ENCODE measurements at regions not wholly inside any gene's neighbourhood (a gene's known extent, or its start where the extent isn't known, plus 50 kb on each side); places are given as distances from the start of the nearest gene placed in this dataset.

DNA sequence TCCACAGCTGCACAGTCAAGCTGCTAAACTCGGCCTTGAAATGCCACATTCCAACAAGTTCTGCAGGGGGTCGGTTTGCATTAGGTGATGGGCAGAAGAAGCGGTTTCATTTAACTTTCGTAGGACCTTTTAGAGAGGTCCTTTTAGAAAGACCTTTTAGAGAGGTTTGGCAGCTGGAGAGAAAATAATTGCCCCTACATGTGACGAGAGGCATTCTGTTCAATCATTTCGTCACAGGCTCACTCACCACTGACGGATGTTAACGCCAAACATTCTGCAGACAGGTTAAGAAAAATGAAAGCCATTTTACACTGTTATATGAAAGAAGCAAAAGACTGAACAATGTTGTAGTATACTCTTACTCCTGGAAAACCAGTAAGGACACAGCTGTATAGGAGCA is 76.5 kb upstream of the ZNF423 start:
- H3K27me3 Mint-ChIP-seq, result peaks cover 30% of the 10 kb centered on the region
- no peak overlapping the region for H3K4me3 Mint-ChIP-seq
- no peaks in the 10 kb centered on the region for H3K4me1 Mint-ChIP-seq (ENCODE audit: low read depth)
- no peak for DNase-seq
- Histone ChIP-seq H3K4me3 (ENCODE audit: low read length) (no peak overlapping the region), H3K9me3 (ENCODE audit: control insufficient read depth in 1 of 2, insufficient read depth in 1 of 2, low read length in 2 of 2) (no peaks in the 10 kb centered on the region), H3K27me3 (ENCODE audit: control insufficient read depth in 1 of 2, insufficient read depth in 2 of 2, low read length in 2 of 2) (peaks cover 6 to 13% of the 10 kb centered on the region in 2 experiments), H3K27ac (ENCODE audit: low read depth in 1 of 2, low read length in 2 of 2) (no peak overlapping the region), H3K36me3 (ENCODE audit: insufficient read depth, low read length) (no peaks in the 10 kb centered on the region), H3K4me1 (ENCODE audit: insufficient read depth, low read length) (no peaks in the 10 kb centered on the region)
- ATAC-seq (ENCODE audit: poor library complexity), result no peak
- no peaks in the 10 kb centered on the region for H3K36me3 Mint-ChIP-seq (ENCODE audit: low read depth)
- H3K27ac Mint-ChIP-seq, result no peak overlapping the region
- H3K9me3 Mint-ChIP-seq, result no peaks in the 10 kb centered on the region
- CTCF ChIA-PET, result no interaction called here
- TF ChIP-seq, protein P1, sequence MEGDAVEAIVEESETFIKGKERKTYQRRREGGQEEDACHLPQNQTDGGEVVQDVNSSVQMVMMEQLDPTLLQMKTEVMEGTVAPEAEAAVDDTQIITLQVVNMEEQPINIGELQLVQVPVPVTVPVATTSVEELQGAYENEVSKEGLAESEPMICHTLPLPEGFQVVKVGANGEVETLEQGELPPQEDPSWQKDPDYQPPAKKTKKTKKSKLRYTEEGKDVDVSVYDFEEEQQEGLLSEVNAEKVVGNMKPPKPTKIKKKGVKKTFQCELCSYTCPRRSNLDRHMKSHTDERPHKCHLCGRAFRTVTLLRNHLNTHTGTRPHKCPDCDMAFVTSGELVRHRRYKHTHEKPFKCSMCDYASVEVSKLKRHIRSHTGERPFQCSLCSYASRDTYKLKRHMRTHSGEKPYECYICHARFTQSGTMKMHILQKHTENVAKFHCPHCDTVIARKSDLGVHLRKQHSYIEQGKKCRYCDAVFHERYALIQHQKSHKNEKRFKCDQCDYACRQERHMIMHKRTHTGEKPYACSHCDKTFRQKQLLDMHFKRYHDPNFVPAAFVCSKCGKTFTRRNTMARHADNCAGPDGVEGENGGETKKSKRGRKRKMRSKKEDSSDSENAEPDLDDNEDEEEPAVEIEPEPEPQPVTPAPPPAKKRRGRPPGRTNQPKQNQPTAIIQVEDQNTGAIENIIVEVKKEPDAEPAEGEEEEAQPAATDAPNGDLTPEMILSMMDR (IDR thresholded peaks at IDR 0.05), result no peak
- POLR2A ChIA-PET, result no interaction called here
- intact Hi-C loops (cut with DNase I, micrococcal nuclease), result no loop called here

- peaks cover 29% of the 10 kb centered on the region for H3K27me3 Mint-ChIP-seq
- Histone ChIP-seq H3K9me3 (ENCODE audit: control insufficient read depth in 1 of 2, insufficient read depth in 1 of 2, low read length in 2 of 2) (no peaks in the 10 kb centered on the region), H3K4me1 (ENCODE audit: insufficient read depth, low read length) (no peaks in the 10 kb centered on the region), H3K4me3 (ENCODE audit: low read length) (no peak overlapping the region), H3K27me3 (ENCODE audit: control insufficient read depth in 1 of 2, insufficient read depth in 2 of 2, low read length in 2 of 2) (peaks cover 6 to 13% of the 10 kb centered on the region in 2 experiments), H3K36me3 (ENCODE audit: insufficient read depth, low read length) (no peaks in the 10 kb centered on the region), H3K27ac (ENCODE audit: low read depth in 1 of 2, low read length in 2 of 2) (no peak overlapping the region)
- no peak overlapping the region for H3K4me3 Mint-ChIP-seq
- ATAC-seq (ENCODE audit: poor library complexity) (no peak), DNase-seq (no peak)
- no peak overlapping the region for H3K27ac Mint-ChIP-seq
- no peaks in the 10 kb centered on the region for H3K9me3 Mint-ChIP-seq
- no peaks in the 10 kb centered on the region for H3K4me1 Mint-ChIP-seq (ENCODE audit: low read depth)
- TF ChIP-seq, protein P1 (IDR thresholded peaks at IDR 0.05), result no peak
- intact Hi-C loops (cut with DNase I, micrococcal nuclease), result no loop called here
- ChIA-PET CTCF (no interaction called here), POLR2A (no interaction called here)
- no peaks in the 10 kb centered on the region for H3K36me3 Mint-ChIP-seq (ENCODE audit: low read depth)
Measured at GRCh38 chr16:49932946-49933345, 77.0 kb upstream of the ZNF423 start.

DNA sequence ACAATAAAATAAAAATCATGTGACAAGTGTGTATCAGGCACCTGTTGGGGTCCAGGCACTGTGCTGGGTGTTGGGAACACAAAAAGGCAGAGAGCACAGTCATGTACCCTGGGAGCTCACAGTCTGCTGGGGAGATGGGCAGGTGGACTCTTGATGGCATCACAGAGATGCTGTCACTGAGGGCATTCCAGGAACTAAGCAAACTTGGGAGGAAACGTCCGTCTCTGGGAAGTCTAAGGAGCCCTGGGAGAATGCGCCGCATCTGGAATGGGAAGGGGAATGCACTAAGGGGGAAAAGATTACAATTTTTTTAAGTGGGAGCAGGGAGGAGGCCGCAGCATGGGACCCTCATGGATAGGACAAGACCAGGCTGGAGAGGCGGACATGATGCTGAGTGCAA is 80.9 kb upstream of the ZNF423 start:
- DNase-seq, result no peak
- no peaks in the 10 kb centered on the region for H3K36me3 Mint-ChIP-seq (ENCODE audit: low read depth)
- H3K4me3 Mint-ChIP-seq, result no peak overlapping the region
- H3K4me1 ChIP-seq (ENCODE audit: insufficient read depth, low read length), result no peaks in the 10 kb centered on the region
- no peaks in the 10 kb centered on the region for H3K36me3 ChIP-seq (ENCODE audit: insufficient read depth, low read length)
- CTCF ChIA-PET, result no interaction called here
- no peak for ATAC-seq (ENCODE audit: poor library complexity)
- TF ChIP-seq, protein P1 (IDR thresholded peaks at IDR 0.05), result no peak
- H3K4me1 Mint-ChIP-seq (ENCODE audit: low read depth), result no peaks in the 10 kb centered on the region
- intact Hi-C loops (cut with DNase I, micrococcal nuclease), result no loop called here
- peaks cover 4% of the 10 kb centered on the region for H3K9me3 Mint-ChIP-seq
- peaks cover 0 to 3% of the 10 kb centered on the region in 2 experiments for H3K9me3 ChIP-seq (ENCODE audit: control insufficient read depth in 1 of 2, insufficient read depth in 1 of 2, low read length in 2 of 2)
- peaks cover 4 to 8% of the 10 kb centered on the region in 2 experiments for H3K27me3 ChIP-seq (ENCODE audit: control insufficient read depth in 1 of 2, insufficient read depth in 2 of 2, low read length in 2 of 2)
- H3K27ac Mint-ChIP-seq, result no peak overlapping the region
- POLR2A ChIA-PET, result no interaction called here
- H3K27me3 Mint-ChIP-seq, result peaks cover 25% of the 10 kb centered on the region
- no peak overlapping the region for H3K27ac ChIP-seq (ENCODE audit: low read depth in 1 of 2, low read length in 2 of 2)
- H3K4me3 ChIP-seq (ENCODE audit: low read length), result no peak overlapping the region
